AG04450 (cell line): ENCODE measurements at regions not wholly inside any gene's neighbourhood (a gene's known extent, or its start where the extent isn't known, plus 50 kb on each side); places are given as distances from the start of the nearest gene placed in this dataset.

Experiments used
- CTCF ChIA-PET: fragments of 300-600, 350-600 bp; formaldehyde crosslinking; extraction: SDS; loops from one replicate; lab custom pipeline; 2022; ENCODE audit warnings: antibody characterized with exemption, inconsistent platforms; lab: Charles Lee
- POLR2A ChIA-PET: fragments of 350-600 bp; formaldehyde crosslinking; extraction: SDS; loops from one replicate; lab custom pipeline; 2021; ENCODE audit warnings: antibody characterized with exemption, inconsistent platforms; lab: Yijun Ruan, JAX
- DNase-seq: peaks from one replicate; pipeline ENCODE4 v3.0.0-alpha.2; 2011; ENCODE audit warnings: low read depth, low spot score
- H3K27ac ChIP-seq: one replicate; pipeline ENCODE4 v1.5.1; 2012; ENCODE audit warnings: low read depth, low read length, control low read depth
- H3K27me3 ChIP-seq: one replicate; pipeline ENCODE4 v1.6.0; 2012; ENCODE audit warnings: low read length; ENCODE audit not compliant: control insufficient read depth, insufficient read depth
- H3K4me3 ChIP-seq: 2 replicates; pipeline ENCODE4 v1.5.1; 2011; ENCODE audit warnings: mild to moderate bottlenecking, low read depth, low read length, control low read depth
- H3K9me3 ChIP-seq: 2 replicates; pipeline ENCODE4 v1.5.1; 2012; ENCODE audit warnings: low read length; ENCODE audit not compliant: control insufficient read depth, insufficient read depth
- TF ChIP-seq, protein P1 (sequence below): IDR thresholded peaks from 2 replicates; pipeline ENCODE4 v1.5.1; 2011; ENCODE audit warnings: low read depth, low read length, control low read depth, inconsistent platforms

GRCh38 chr3:80434366-80434765 is 666.6 kb upstream of the ROBO1 start:
- H3K27me3 ChIP-seq, result no peaks in the 10 kb centered on the region
- H3K4me3 ChIP-seq, result no peak overlapping the region
- TF ChIP-seq, protein P1, sequence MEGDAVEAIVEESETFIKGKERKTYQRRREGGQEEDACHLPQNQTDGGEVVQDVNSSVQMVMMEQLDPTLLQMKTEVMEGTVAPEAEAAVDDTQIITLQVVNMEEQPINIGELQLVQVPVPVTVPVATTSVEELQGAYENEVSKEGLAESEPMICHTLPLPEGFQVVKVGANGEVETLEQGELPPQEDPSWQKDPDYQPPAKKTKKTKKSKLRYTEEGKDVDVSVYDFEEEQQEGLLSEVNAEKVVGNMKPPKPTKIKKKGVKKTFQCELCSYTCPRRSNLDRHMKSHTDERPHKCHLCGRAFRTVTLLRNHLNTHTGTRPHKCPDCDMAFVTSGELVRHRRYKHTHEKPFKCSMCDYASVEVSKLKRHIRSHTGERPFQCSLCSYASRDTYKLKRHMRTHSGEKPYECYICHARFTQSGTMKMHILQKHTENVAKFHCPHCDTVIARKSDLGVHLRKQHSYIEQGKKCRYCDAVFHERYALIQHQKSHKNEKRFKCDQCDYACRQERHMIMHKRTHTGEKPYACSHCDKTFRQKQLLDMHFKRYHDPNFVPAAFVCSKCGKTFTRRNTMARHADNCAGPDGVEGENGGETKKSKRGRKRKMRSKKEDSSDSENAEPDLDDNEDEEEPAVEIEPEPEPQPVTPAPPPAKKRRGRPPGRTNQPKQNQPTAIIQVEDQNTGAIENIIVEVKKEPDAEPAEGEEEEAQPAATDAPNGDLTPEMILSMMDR, result no peak
- ChIA-PET POLR2A (no interaction called here), CTCF (no interaction called here)
- no peak for DNase-seq
- H3K9me3 ChIP-seq, result no peaks in the 10 kb centered on the region
- H3K27ac ChIP-seq, result no peak overlapping the region

DNA sequence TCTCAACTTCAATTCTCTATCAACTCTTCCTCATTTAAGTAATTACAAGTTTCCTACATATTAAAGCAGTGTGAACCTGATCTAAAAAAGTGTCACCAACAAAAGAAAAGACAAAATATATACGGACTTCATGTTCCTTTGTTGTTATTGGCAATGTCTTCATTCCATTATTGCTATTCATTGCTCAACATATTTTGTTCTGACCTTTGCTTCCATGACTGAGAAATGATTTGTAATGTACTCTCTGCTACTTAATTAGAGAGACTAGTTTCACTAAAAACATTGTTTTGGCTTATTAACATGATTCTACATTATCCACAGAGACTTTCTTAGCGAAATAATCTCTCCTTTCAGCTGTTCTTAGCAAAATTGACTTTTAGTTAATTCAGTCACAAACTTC is 657.2 kb upstream of the ROBO1 start:
- TF ChIP-seq, protein P1, result no peak
- Histone ChIP-seq H3K4me3 (no peak overlapping the region), H3K27me3 (no peaks in the 10 kb centered on the region), H3K27ac (no peak overlapping the region), H3K9me3 (no peaks in the 10 kb centered on the region)
- ChIA-PET CTCF (no interaction called here), POLR2A (no interaction called here)
- no peak for DNase-seq

DNA sequence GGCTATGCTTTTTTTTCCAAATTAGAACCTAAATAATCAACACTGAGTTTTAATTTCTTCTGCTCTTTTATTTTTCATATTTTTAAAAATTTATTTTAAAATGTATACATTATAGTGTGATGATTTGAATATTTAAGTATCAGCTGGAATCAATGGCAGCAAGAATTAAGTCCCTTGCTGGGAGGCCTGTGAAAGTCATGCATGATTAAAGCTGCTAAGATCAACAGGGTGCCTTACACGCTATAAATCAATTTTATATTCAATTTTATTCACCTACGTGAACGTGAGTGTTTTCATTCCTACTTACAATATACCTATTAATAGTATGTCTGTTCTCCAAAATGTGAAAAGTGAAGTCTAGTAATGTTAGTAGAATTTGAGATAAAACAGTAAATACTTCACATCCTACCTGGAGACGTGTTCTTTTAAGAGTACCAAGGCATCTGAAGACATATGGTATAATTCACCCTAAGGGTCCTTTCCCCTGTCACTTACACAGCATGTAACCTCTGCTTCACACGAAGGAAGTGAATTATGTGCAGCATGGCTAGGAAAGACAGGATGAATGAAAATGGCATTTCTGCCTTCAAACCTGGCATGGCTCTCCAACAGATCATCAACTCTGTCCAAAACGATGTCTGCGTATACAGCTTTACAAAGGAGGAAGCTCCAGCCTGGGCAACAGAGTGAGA is 640.4 kb upstream of the ROBO1 start:
- no peaks in the 10 kb centered on the region for H3K27me3 ChIP-seq
- POLR2A ChIA-PET, result no interaction called here
- H3K4me3 ChIP-seq, result no peak overlapping the region
- no peaks in the 10 kb centered on the region for H3K9me3 ChIP-seq
- CTCF ChIA-PET, result no interaction called here
- DNase-seq, result no peak
- TF ChIP-seq, protein P1, result no peak
- H3K27ac ChIP-seq, result no peak overlapping the region

DNA sequence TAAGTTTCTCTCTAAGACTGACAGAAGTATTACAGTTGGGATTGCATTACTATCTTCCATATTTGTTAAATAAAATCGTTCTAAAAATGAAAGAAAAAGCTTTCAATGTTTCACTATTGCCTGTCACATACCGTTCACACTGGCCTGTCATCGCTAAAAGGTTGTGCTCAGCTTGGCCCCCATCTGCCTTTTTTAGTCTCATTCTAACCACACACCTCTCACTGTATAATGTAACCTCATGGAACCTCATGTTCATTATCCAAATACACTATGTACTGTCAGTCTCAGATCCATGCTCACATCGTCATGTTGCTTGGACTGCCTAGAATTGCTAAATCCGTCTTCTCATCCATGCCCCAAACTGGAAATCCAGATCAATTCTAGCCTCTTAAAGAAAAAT is 637.8 kb upstream of the ROBO1 start:
- Histone ChIP-seq H3K9me3 (no peaks in the 10 kb centered on the region), H3K27me3 (no peaks in the 10 kb centered on the region), H3K4me3 (no peak overlapping the region), H3K27ac (no peak overlapping the region)
- TF ChIP-seq, protein P1, result no peak
- CTCF ChIA-PET, result interaction anchor here (0.8 kb wide), 1 partner anchor 847 kb away, joined by 3 read pairs; no protein-coding TSS in a partner anchor
- POLR2A ChIA-PET, result no interaction called here
- DNase-seq, result no peak

- no peaks in the 10 kb centered on the region for H3K27me3 ChIP-seq
- ChIA-PET CTCF (no interaction called here), POLR2A (no interaction called here)
- no peak for DNase-seq
- no peak overlapping the region for H3K4me3 ChIP-seq
- TF ChIP-seq, protein P1, result no peak
- H3K9me3 ChIP-seq, result no peaks in the 10 kb centered on the region
- no peak overlapping the region for H3K27ac ChIP-seq
These were observed 627.2 kb upstream of the ROBO1 start for GRCh38 chr3:80395023-80395422.
